ENCODE measurements at regions not wholly inside any gene's neighbourhood (a gene's known extent, or its start where the extent isn't known, plus 50 kb on each side); places are given as distances from the start of the nearest gene placed in this dataset.

DNA sequence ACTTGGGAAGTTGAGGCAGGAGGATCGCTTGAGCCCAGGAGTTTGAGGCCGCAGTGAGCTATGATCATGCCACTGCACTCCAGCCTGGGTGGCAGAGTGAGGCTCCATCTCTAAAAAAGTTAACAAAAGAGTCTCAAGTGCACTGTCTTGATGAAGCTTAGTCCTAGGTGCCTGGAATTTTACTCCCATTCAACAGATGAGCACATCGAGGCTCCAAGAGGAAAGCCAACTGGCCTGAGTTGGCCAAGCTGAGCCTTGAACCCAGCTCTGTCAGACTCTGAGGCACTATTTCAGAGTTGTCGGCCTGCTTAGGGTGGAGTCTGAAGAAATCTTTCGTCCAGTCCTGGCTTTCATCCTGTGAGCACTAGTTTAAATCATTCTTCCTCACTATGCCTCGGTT, 98.1 kb upstream of the MAP1LC3B2 start:
- DNase-seq (ENCODE audit: low spot score) = no peak
- no peak for TF ChIP-seq CTCF (IDR thresholded peaks at IDR 0.05; ENCODE audit: extremely low read depth, missing control alignments)

GRCh38 chr12:116463366-116463765, 95.8 kb upstream of the MAP1LC3B2 start:
- DNase-seq (ENCODE audit: low spot score) = no peak
- no peak for TF ChIP-seq CTCF (IDR thresholded peaks at IDR 0.05; ENCODE audit: extremely low read depth, missing control alignments)

DNA sequence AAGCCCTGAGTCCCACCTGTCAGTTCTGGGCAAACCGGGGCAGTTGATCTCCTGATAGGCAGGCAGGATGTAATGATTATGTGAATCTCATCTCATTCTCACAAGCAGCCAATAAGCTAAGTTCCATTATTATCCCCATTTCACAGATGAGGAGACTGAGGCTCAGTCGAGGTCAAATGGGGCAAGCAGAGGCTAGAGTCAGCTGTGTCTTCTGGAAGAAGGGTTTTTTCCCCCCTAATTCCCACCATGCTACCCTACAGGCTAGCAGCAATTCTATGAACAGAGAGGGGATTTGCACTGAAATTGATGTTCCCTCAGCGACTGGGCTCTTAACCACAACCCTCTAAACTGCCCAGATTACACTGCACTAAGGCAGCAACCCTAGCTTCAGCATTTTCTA, 93.8 kb upstream of the MAP1LC3B2 start:
- DNase-seq (ENCODE audit: low spot score) = no peak
- TF ChIP-seq CTCF (IDR thresholded peaks at IDR 0.05; ENCODE audit: extremely low read depth, missing control alignments) = no peak

DNA sequence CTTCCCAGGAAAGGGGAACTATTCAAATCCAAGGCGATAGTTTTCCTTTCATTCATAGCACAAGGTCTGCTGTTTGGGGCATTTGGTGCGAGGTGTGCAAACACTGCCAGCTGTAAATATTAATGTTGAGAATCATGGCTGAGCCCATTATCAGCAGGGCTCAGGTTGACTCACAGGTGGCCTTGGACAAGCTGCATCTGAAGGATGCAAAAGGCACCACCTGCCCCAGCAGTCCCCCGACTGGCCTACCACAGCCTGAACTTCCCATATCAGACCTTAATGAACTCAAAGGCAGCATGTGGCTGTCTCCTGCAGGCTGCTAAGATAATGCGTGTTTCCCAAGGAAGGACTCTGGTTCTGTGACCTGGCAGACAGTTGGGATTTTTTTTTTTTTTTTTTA, 93.3 kb upstream of the MAP1LC3B2 start:
- no peak for DNase-seq (ENCODE audit: low spot score)
- TF ChIP-seq CTCF (IDR thresholded peaks at IDR 0.05; ENCODE audit: extremely low read depth, missing control alignments) = no peak

- no peak for TF ChIP-seq CTCF (IDR thresholded peaks at IDR 0.05; ENCODE audit: extremely low read depth, missing control alignments)
- no peak for DNase-seq (ENCODE audit: low spot score)
Observed at GRCh38 chr12:116466536-116466935, 92.6 kb upstream of the MAP1LC3B2 start.

GRCh38 chr12:116469344-116469743, 89.8 kb upstream of the MAP1LC3B2 start:
- no peak for DNase-seq (ENCODE audit: low spot score)
- TF ChIP-seq CTCF (IDR thresholded peaks at IDR 0.05; ENCODE audit: extremely low read depth, missing control alignments) = no peak

DNA sequence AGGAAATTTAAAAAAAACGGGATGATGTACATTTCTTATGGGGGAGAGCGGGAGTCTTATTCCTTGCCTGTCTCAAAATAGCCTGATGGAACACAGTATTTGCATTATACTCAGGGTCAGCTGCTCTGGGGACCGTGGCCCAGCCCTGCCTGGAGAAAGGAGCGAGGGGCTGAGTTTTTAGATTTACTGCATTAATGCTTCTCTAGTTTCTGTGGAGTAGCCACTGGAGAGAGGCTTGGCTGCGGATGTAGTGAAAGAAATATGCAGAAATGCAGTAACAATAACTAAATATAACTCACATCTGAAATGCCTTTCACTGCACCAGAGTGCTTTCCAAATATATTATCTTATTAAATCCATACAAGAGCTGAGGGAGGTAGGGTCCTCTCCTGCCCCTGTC, 87.6 kb upstream of the MAP1LC3B2 start:
- TF ChIP-seq CTCF (IDR thresholded peaks at IDR 0.05; ENCODE audit: extremely low read depth, missing control alignments) = no peak
- DNase-seq (ENCODE audit: low spot score) = no peak
